ENCODE measurements at regions not wholly inside any gene's neighbourhood (a gene's known extent, or its start where the extent isn't known, plus 50 kb on each side); places are given as distances from the start of the nearest gene placed in this dataset.

DNA sequence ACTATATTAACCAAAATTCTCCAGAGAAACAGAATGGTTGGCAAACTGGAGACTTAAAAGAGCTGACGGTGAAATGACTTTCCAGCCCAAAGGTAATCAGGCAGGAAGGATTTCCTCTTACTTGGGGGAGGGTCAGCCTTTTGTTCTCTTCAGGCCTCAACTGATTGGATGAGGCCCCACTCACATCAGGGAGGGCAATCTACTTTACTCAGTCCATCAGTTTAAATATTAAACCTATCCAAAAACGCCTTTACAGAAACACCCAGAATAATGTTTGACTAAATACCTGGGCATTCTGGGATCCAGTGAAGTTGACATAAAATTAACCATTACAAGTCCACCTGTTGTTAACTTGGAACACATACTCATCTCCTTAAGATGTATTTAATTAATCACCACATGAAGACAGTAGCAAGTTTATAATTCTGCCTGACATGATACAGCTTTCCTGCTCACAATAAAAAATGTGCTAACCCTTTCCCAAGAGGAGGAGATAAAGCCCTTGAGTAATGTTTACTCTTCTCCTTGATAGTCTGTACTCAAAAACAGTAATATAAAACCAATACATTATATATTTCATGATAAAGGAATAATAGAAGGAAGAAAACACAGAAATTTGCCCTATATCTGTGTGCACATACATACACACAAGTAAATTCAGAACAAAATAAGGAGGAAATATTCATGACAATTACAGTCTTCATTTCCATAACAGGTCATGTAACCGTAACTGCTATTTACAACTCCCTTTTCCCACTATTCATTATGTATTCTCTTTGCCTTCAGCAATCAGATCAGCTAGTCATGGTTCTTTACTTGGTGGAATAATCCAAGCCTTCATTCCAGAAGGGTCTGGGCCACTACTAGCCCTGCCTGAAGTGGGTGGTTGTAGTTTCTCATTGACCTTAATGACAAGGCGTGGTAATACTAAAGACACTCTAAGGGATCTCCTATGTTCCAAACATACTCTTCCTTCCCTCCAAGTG lies 107.5 kb upstream of the RUNX1 start:
- TF ChIP-seq FOS (IDR thresholded peaks at IDR 0.05; ENCODE audit: borderline replicate concordance, insufficient read depth, low read length), result no peak
- no peak for TF ChIP-seq JUN (IDR thresholded peaks at IDR 0.05; ENCODE audit: borderline replicate concordance, insufficient read depth, insufficient read length, low read depth)
- no peak for TF ChIP-seq CTCF (IDR thresholded peaks at IDR 0.05; ENCODE audit: extremely low read depth in 1 of 2, insufficient read depth in 1 of 2, low read depth in 1 of 2, low read length in 2 of 2)
- TF ChIP-seq POLR2A (IDR thresholded peaks at IDR 0.05; ENCODE audit: low read depth, low read length), result no peak
- TF ChIP-seq, protein P1, sequence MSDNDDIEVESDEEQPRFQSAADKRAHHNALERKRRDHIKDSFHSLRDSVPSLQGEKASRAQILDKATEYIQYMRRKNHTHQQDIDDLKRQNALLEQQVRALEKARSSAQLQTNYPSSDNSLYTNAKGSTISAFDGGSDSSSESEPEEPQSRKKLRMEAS (IDR thresholded peaks at IDR 0.05; ENCODE audit: insufficient read depth, insufficient read length), result no peak
- no peak for TF ChIP-seq POLR2AphosphoS5 (IDR thresholded peaks at IDR 0.05; ENCODE audit: insufficient read depth, low read depth, low read length)
- no peak for TF ChIP-seq GATA2 (IDR thresholded peaks at IDR 0.05; ENCODE audit: insufficient read depth, insufficient read length, low read depth, low read length)

All from endothelial cell of umbilical vein (primary cell).